ENCODE measurements at regions not wholly inside any gene's neighbourhood (a gene's known extent, or its start where the extent isn't known, plus 50 kb on each side); places are given as distances from the start of the nearest gene placed in this dataset.

- Histone ChIP-seq H2BK20ac (ENCODE audit: low read depth, low read length) (no peak overlapping the region), H3K4me1 (ENCODE audit: control insufficient read depth, insufficient read depth, low read length) (no peaks in the 10 kb centered on the region), H2AFZ (replicated peaks; ENCODE audit: low read length, poor library complexity) (no peak overlapping the region), H4K5ac (ENCODE audit: low read depth, low read length) (no peak overlapping the region), H3K79me1 (ENCODE audit: low read depth in 1 of 2, low read length in 2 of 2) (no peaks in the 10 kb centered on the region), H3K9me1 (ENCODE audit: insufficient read depth, low read length) (no peaks in the 10 kb centered on the region), H3K4me2 (ENCODE audit: low read depth, low read length) (no peak overlapping the region), H2BK5ac (ENCODE audit: low read depth, low read length, poor library complexity, severe bottlenecking) (no peak overlapping the region), H2BK120ac (ENCODE audit: low read depth, low read length) (no peak overlapping the region), H4K91ac (ENCODE audit: insufficient read depth, low read depth, low read length) (no peak overlapping the region), H2BK15ac (ENCODE audit: low read depth, low read length) (no peak overlapping the region), H4K8ac (ENCODE audit: low read depth in 2 of 2, low read length in 2 of 2) (no peak overlapping the region), H3K4ac (ENCODE audit: low read depth, low read length) (no peak overlapping the region), H3K27ac (ENCODE audit: insufficient read depth, low read length) (no peak overlapping the region), H4K20me1 (ENCODE audit: insufficient read depth, low read length) (no peaks in the 10 kb centered on the region), H3K14ac (replicated peaks; ENCODE audit: low read depth, low read length) (no peak overlapping the region), H2AK9ac (replicated peaks; ENCODE audit: low read depth, low read length, poor library complexity) (no peak overlapping the region), H2AK5ac (ENCODE audit: low read depth, low read length) (no peak overlapping the region), H3K36me3 (ENCODE audit: control insufficient read depth, insufficient read depth, low read length) (no peaks in the 10 kb centered on the region), H3K18ac (ENCODE audit: low read depth, low read length) (no peak overlapping the region), H3K27me3 (ENCODE audit: control insufficient read depth, insufficient read depth, low read length) (no peaks in the 10 kb centered on the region), H3K4me3 (ENCODE audit: insufficient read depth, low read depth, low read length) (no peak overlapping the region), H3K23ac (ENCODE audit: low read depth, low read length) (no peak overlapping the region), H3K9me3 (ENCODE audit: control insufficient read depth, insufficient read depth, low read length) (peaks cover 4% of the 10 kb centered on the region; the same call in 1 of the 2 replicates), H3K9ac (ENCODE audit: low read depth, low read length) (no peak overlapping the region), H3K56ac (ENCODE audit: extremely low read depth, insufficient read depth, low read length) (no peak overlapping the region)
- WGBS, 2 experiments (ENCODE audit: extremely low coverage in 2 of 2, insufficient read length in 1 of 2) = 52% methylated on average over 4 of the region's 8 CpGs; no CpG with 5 or more reads in 1 of the 2 experiments
- ATAC-seq (ENCODE audit: low read depth) = no peak
- DNase-seq = no peak
- ChIA-PET CTCF (no interaction called here), POLR2A (ENCODE audit: unreplicated experiment) (no interaction called here)
- dilution Hi-C loops (cut with HindIII; ENCODE audit: low sequenced_read_pairs, unreplicated experiment) = no loop called here
- in situ Hi-C loops (cut with MboI; ENCODE audit: low sequenced_read_pairs) = no loop called here
- no TSS peak for BruUV-seq (replicated peaks)
- intact Hi-C loops (cut with micrococcal nuclease) = no loop called here
- no peak for TF ChIP-seq CHD1 (IDR thresholded peaks at IDR 0.05; ENCODE audit: low read depth, low read length)
- no peak for TF ChIP-seq CTCF (conservative IDR thresholded peaks at IDR 0.05; ENCODE audit: low read depth, low read length)
- no peak for TF ChIP-seq ELK1 (IDR thresholded peaks at IDR 0.05; ENCODE audit: borderline replicate concordance, low read depth, low read length)
- no peak for TF ChIP-seq SMC3 (IDR thresholded peaks at IDR 0.05; ENCODE audit: low read depth, low read length)
- no peak for TF ChIP-seq RFX5 (IDR thresholded peaks at IDR 0.05; ENCODE audit: low read depth, low read length)
- no peak for TF ChIP-seq POLR2A (IDR thresholded peaks at IDR 0.05; ENCODE audit: low read depth, low read length)
- TF ChIP-seq RAD21 (IDR thresholded peaks at IDR 0.05; ENCODE audit: low read length) = no peak
- TF ChIP-seq BHLHE40 (IDR thresholded peaks at IDR 0.05; ENCODE audit: low read depth, low read length) = no peak
- no peak for TF ChIP-seq MXI1 (IDR thresholded peaks at IDR 0.05; ENCODE audit: borderline replicate concordance, low read depth, low read length)
- TF ChIP-seq MAZ (IDR thresholded peaks at IDR 0.05; ENCODE audit: borderline replicate concordance, low read depth, low read length) = no peak
- TF ChIP-seq FOS (IDR thresholded peaks at IDR 0.05; ENCODE audit: low read depth, low read length) = no peak
- TF ChIP-seq NFE2L2 (IDR thresholded peaks at IDR 0.05; ENCODE audit: low read depth, low read length) = no peak
- no peak for TF ChIP-seq CEBPB (IDR thresholded peaks at IDR 0.05; ENCODE audit: low read depth, low read length)
- TF ChIP-seq RCOR1 (IDR thresholded peaks at IDR 0.05; ENCODE audit: insufficient replicate concordance, low read length) = no peak
- no peak for TF ChIP-seq MAFK (IDR thresholded peaks at IDR 0.05; ENCODE audit: low read depth, low read length)
- TF ChIP-seq USF2 (IDR thresholded peaks at IDR 0.05; ENCODE audit: low read depth, low read length) = no peak
These were observed 261.5 kb downstream of the GPATCH2 start for GRCh38 chr1:217369271-217369981.

Data from IMR-90 (cell line).